ENCODE measurements at regions not wholly inside any gene's neighbourhood (a gene's known extent, or its start where the extent isn't known, plus 50 kb on each side); places are given as distances from the start of the nearest gene placed in this dataset.

DNA sequence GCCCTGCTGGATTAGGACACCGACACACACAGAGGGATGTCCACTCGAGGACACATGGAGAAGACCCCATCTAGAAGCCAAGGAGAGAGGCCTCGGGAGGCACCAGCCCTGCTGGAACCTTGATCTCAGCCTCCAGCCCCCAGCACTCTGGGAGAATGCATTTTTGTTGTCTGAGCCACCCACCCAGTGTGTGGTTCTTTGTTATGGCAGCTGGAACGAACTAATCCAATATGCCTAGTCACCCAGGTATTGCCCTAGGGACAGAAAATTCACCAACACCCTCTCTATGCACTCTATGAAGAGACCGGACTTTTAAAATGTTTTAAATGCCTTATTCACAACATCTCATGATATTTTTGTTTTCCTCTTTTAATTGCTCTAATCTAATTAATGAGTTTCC, 117.4 kb downstream of the CRYAA start:
- Histone ChIP-seq H3F3A (replicated peaks; ENCODE audit: insufficient read depth) (no peaks in the 10 kb centered on the region), H3K9me3 (no peaks in the 10 kb centered on the region)

DNA sequence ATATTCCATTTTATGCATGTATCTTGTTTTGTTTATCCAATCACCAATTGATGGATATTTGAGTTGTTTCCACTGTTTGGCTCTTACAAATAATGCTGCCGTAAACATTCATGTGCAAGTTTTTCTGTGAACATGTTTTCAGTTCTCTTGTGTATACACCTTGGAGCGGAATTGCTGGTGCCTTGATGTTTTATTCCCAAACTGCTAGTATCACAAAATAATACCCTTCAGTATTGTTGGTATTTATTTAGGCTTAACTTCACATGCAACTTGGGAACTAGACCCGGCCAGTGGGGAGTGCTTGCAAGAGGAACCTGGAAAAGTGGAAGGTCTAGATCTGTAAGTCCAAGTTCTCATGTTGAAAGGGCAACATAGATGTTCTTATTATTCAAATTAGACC, 115.9 kb downstream of the CRYAA start:
- CTCF ChIA-PET: no interaction called here
- WGBS (ENCODE audit: low lambda C conversion rate): 60% methylated on average over 3 of the region's 3 CpGs

More for the DNA sequence above, 117.4 kb downstream of the CRYAA start:
- peaks cover 0 to 10% of the 10 kb centered on the region in 2 experiments; a peak in 1 of 4 replicates for H3K4me1 ChIP-seq (ENCODE audit: control insufficient read depth in 1 of 2, insufficient read depth in 2 of 2, low read depth in 1 of 2, low read length in 1 of 2)
- WGBS (ENCODE audit: low lambda C conversion rate): 54% methylated on average over 2 of the region's 5 CpGs
- no peak overlapping the region for H3K4me2 ChIP-seq
- DNase-seq: no peak
- no peaks in the 10 kb centered on the region for H3K79me2 ChIP-seq (ENCODE audit: insufficient read depth)
- H3K36me3 ChIP-seq (replicated peaks in 1 of 2; ENCODE audit: control insufficient read depth in 1 of 2, insufficient read depth in 2 of 2, low read length in 1 of 2): no peaks in the 10 kb centered on the region
- no peak overlapping the region for H3K4me3 ChIP-seq (ENCODE audit: low read depth in 2 of 2, low read length in 1 of 2)
- TF ChIP-seq, protein P1, sequence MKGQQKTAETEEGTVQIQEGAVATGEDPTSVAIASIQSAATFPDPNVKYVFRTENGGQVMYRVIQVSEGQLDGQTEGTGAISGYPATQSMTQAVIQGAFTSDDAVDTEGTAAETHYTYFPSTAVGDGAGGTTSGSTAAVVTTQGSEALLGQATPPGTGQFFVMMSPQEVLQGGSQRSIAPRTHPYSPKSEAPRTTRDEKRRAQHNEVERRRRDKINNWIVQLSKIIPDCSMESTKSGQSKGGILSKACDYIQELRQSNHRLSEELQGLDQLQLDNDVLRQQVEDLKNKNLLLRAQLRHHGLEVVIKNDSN (IDR thresholded peaks at IDR 0.05; ENCODE audit: borderline replicate concordance, low read depth): no peak
- H4K20me1 ChIP-seq (ENCODE audit: insufficient read depth): no peaks in the 10 kb centered on the region
- no peak overlapping the region for H3K9ac ChIP-seq
- ChIA-PET POLR2A (no interaction called here), CTCF (no interaction called here)
- H3K9me2 ChIP-seq: no peaks in the 10 kb centered on the region
- no peaks in the 10 kb centered on the region for H3K27me3 ChIP-seq (ENCODE audit: insufficient read depth)
- H2AFZ ChIP-seq (ENCODE audit: low read depth): no peak overlapping the region
- H3K27ac ChIP-seq (ENCODE audit: low read depth in 2 of 2, low read length in 1 of 2): no peak overlapping the region

More for the DNA sequence above, 115.9 kb downstream of the CRYAA start:
- Histone ChIP-seq H3K9ac (no peak overlapping the region), H3K4me1 (ENCODE audit: control insufficient read depth in 1 of 2, insufficient read depth in 2 of 2, low read depth in 1 of 2, low read length in 1 of 2) (peaks cover 0 to 10% of the 10 kb centered on the region in 2 experiments; a peak in 1 of 4 replicates), H2AFZ (ENCODE audit: low read depth) (no peak overlapping the region), H3K27ac (ENCODE audit: low read depth in 2 of 2, low read length in 1 of 2) (no peak overlapping the region), H3K9me2 (no peaks in the 10 kb centered on the region), H3K79me2 (ENCODE audit: insufficient read depth) (no peaks in the 10 kb centered on the region), H3F3A (replicated peaks; ENCODE audit: insufficient read depth) (no peaks in the 10 kb centered on the region), H4K20me1 (ENCODE audit: insufficient read depth) (no peaks in the 10 kb centered on the region), H3K36me3 (replicated peaks in 1 of 2; ENCODE audit: control insufficient read depth in 1 of 2, insufficient read depth in 2 of 2, low read length in 1 of 2) (no peaks in the 10 kb centered on the region), H3K9me3 (no peaks in the 10 kb centered on the region), H3K27me3 (ENCODE audit: insufficient read depth) (no peaks in the 10 kb centered on the region), H3K4me2 (no peak overlapping the region), H3K4me3 (ENCODE audit: low read depth in 2 of 2, low read length in 1 of 2) (no peak overlapping the region)
- TF ChIP-seq, protein P2, sequence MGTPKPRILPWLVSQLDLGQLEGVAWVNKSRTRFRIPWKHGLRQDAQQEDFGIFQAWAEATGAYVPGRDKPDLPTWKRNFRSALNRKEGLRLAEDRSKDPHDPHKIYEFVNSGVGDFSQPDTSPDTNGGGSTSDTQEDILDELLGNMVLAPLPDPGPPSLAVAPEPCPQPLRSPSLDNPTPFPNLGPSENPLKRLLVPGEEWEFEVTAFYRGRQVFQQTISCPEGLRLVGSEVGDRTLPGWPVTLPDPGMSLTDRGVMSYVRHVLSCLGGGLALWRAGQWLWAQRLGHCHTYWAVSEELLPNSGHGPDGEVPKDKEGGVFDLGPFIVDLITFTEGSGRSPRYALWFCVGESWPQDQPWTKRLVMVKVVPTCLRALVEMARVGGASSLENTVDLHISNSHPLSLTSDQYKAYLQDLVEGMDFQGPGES (IDR thresholded peaks at IDR 0.05; ENCODE audit: low read depth, low read length): no peak
- TF ChIP-seq, protein P3, sequence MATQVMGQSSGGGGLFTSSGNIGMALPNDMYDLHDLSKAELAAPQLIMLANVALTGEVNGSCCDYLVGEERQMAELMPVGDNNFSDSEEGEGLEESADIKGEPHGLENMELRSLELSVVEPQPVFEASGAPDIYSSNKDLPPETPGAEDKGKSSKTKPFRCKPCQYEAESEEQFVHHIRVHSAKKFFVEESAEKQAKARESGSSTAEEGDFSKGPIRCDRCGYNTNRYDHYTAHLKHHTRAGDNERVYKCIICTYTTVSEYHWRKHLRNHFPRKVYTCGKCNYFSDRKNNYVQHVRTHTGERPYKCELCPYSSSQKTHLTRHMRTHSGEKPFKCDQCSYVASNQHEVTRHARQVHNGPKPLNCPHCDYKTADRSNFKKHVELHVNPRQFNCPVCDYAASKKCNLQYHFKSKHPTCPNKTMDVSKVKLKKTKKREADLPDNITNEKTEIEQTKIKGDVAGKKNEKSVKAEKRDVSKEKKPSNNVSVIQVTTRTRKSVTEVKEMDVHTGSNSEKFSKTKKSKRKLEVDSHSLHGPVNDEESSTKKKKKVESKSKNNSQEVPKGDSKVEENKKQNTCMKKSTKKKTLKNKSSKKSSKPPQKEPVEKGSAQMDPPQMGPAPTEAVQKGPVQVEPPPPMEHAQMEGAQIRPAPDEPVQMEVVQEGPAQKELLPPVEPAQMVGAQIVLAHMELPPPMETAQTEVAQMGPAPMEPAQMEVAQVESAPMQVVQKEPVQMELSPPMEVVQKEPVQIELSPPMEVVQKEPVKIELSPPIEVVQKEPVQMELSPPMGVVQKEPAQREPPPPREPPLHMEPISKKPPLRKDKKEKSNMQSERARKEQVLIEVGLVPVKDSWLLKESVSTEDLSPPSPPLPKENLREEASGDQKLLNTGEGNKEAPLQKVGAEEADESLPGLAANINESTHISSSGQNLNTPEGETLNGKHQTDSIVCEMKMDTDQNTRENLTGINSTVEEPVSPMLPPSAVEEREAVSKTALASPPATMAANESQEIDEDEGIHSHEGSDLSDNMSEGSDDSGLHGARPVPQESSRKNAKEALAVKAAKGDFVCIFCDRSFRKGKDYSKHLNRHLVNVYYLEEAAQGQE (IDR thresholded peaks at IDR 0.05; ENCODE audit: low read depth, low read length): no peak
- TF ChIP-seq POLR2AphosphoS5 (IDR thresholded peaks at IDR 0.05; ENCODE audit: low read depth, low read length) (no peak), TEAD4 (IDR thresholded peaks at IDR 0.05; ENCODE audit: borderline replicate concordance, insufficient read depth) (no peak), YY1 (IDR thresholded peaks at IDR 0.05; ENCODE audit: low read depth) (no peak), NFIC (IDR thresholded peaks at IDR 0.05; ENCODE audit: borderline replicate concordance) (no peak)
- TF ChIP-seq, protein P4, sequence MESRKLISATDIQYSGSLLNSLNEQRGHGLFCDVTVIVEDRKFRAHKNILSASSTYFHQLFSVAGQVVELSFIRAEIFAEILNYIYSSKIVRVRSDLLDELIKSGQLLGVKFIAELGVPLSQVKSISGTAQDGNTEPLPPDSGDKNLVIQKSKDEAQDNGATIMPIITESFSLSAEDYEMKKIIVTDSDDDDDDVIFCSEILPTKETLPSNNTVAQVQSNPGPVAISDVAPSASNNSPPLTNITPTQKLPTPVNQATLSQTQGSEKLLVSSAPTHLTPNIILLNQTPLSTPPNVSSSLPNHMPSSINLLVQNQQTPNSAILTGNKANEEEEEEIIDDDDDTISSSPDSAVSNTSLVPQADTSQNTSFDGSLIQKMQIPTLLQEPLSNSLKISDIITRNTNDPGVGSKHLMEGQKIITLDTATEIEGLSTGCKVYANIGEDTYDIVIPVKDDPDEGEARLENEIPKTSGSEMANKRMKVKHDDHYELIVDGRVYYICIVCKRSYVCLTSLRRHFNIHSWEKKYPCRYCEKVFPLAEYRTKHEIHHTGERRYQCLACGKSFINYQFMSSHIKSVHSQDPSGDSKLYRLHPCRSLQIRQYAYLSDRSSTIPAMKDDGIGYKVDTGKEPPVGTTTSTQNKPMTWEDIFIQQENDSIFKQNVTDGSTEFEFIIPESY (IDR thresholded peaks at IDR 0.05; ENCODE audit: borderline replicate concordance, low read depth): no peak
- TF ChIP-seq, protein P5, sequence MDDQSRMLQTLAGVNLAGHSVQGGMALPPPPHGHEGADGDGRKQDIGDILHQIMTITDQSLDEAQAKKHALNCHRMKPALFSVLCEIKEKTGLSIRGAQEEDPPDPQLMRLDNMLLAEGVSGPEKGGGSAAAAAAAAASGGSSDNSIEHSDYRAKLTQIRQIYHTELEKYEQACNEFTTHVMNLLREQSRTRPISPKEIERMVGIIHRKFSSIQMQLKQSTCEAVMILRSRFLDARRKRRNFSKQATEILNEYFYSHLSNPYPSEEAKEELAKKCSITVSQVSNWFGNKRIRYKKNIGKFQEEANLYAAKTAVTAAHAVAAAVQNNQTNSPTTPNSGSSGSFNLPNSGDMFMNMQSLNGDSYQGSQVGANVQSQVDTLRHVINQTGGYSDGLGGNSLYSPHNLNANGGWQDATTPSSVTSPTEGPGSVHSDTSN (IDR thresholded peaks at IDR 0.05): no peak
- POLR2A ChIA-PET: no interaction called here
- DNase-seq: no peak

Measured in SK-N-SH (cell line).